Stimulated activated CD4-positive, alpha-beta T cell treated with anti-CD3 and anti-CD28 coated beads, TNF-alpha, amount 100 ng/mL, for 4 hours (primary cell): ENCODE measurements at regions not wholly inside any gene's neighbourhood (a gene's known extent, or its start where the extent isn't known, plus 50 kb on each side); places are given as distances from the start of the nearest gene placed in this dataset.
"Not testable (repeated sequence)": the region's sequence is repeated elsewhere in the genome, so short reads cannot be mapped to it uniquely, and the experiment has no call there.

Experiments used
- DNase-seq, 3 experiments: peaks; one replicate each; pipeline ENCODE4 v3.0.0-alpha.2; 2020; ENCODE audit warnings: low read depth in 3 of 3

- no peak for DNase-seq
Measured at GRCh38 chr10:33101392-33101787, 143.4 kb upstream of the ITGB1 start.

- DNase-seq = no peak
Measured at GRCh38 chr10:33100781-33101391, 142.9 kb upstream of the ITGB1 start.

- DNase-seq = no peak
Measured at GRCh38 chr10:33099748-33100147, 141.7 kb upstream of the ITGB1 start.

- no peak for DNase-seq
Measured at GRCh38 chr10:33098951-33099663, 141.1 kb upstream of the ITGB1 start.

GRCh38 chr10:33095867-33096815 lies 138.1 kb upstream of the ITGB1 start:
- no peak for DNase-seq

GRCh38 chr10:33094263-33095051 lies 136.4 kb upstream of the ITGB1 start:
- no peak for DNase-seq

GRCh38 chr10:33093362-33093761 lies 135.3 kb upstream of the ITGB1 start:
- DNase-seq = no peak

GRCh38 chr10:33092596-33092995 lies 134.6 kb upstream of the ITGB1 start:
- DNase-seq = no peak

GRCh38 chr10:33091201-33091600 lies 133.2 kb upstream of the ITGB1 start:
- no peak for DNase-seq

- DNase-seq = no peak
Measured at GRCh38 chr10:33088990-33089389, 131.0 kb upstream of the ITGB1 start.

GRCh38 chr10:33087922-33088321 lies 129.9 kb upstream of the ITGB1 start:
- no peak for DNase-seq

- DNase-seq = no peak
Measured at GRCh38 chr10:33087152-33087551, 129.1 kb upstream of the ITGB1 start.

- DNase-seq = no peak
Measured at GRCh38 chr10:33086100-33086499, 128.1 kb upstream of the ITGB1 start.

GRCh38 chr10:33085313-33085833 lies 127.3 kb upstream of the ITGB1 start:
- DNase-seq = no peak

- DNase-seq = no peak
Measured at GRCh38 chr10:33084453-33084852, 126.4 kb upstream of the ITGB1 start.

- no peak for DNase-seq
Measured at GRCh38 chr10:33082373-33082895, 124.4 kb upstream of the ITGB1 start.

- DNase-seq = not testable (repeated sequence)
Measured at GRCh38 chr10:33080467-33080866, 122.4 kb upstream of the ITGB1 start.

GRCh38 chr10:33074443-33074842 lies 116.4 kb upstream of the ITGB1 start:
- no peak for DNase-seq

GRCh38 chr10:33073641-33074415 lies 115.8 kb upstream of the ITGB1 start:
- DNase-seq = no peak

GRCh38 chr10:33071857-33072256 lies 113.8 kb upstream of the ITGB1 start:
- no peak for DNase-seq
